T-cell (primary cell): ENCODE measurements at regions not wholly inside any gene's neighbourhood (a gene's known extent, or its start where the extent isn't known, plus 50 kb on each side); places are given as distances from the start of the nearest gene placed in this dataset.

Experiments
- ATAC-seq, 4 experiments: fragments of 200-7000 bp in 3 of 4; fragments of 150-1000 bp in 1 of 4; cut with Tn5 transposase; replicated peaks in 1 of 4; 1 replicate in 3 of 4; 2 replicates in 1 of 4; pipeline ENCODE4 v1.10.0; 2021; ENCODE audit warnings: moderate library complexity in 3 of 4, mild to moderate bottlenecking in 2 of 4, moderate number of reproducible peaks in 1 of 4
- CTCF ChIA-PET, 2 donors: fragments of 300-600 bp; sonication (Branson Sonifier 250); formaldehyde crosslinking; loops; one replicate each; lab custom pipeline; 2022; ENCODE audit warnings: antibody characterized with exemption in 2 of 2; lab: Charles Lee
- POLR2A ChIA-PET, 2 donors: fragments of 300-600 bp; sonication (Branson Sonifier 250); formaldehyde crosslinking; loops; one replicate each; lab custom pipeline; 2022; ENCODE audit warnings: antibody characterized with exemption in 2 of 2; lab: Charles Lee
- DNase-seq, 35 experiments: peaks; one replicate each; pipeline versions ENCODE4 v3.0.0 to v3.0.0-alpha.2; 2013 to 2023
- H3K27ac ChIP-seq: one replicate; pipeline ENCODE4 v1.5.1; 2013; ENCODE audit warnings: low read length
- H3K27me3 ChIP-seq, 2 experiments: replicated peaks in 1 of 2; 1 replicate in 1 of 2; 2 replicates in 1 of 2; pipeline versions ENCODE4 v1.6.1 to v1.7.0; 2013; ENCODE audit warnings: low read length in 1 of 2, mixed read lengths in 1 of 2; ENCODE audit not compliant: control insufficient read depth in 2 of 2, insufficient read depth in 2 of 2; ENCODE audit errors: extremely low read depth in 1 of 2
- H3K36me3 ChIP-seq, 2 donors: 1 replicate in 1 of 2; 2 replicates in 1 of 2; pipeline versions ENCODE4 v1.6.1 to v1.7.0; 2013; ENCODE audit warnings: low read length in 1 of 2; ENCODE audit not compliant: control insufficient read depth in 2 of 2, insufficient read depth in 1 of 2; ENCODE audit errors: extremely low read depth in 1 of 2
- H3K4me1 ChIP-seq, 2 experiments: 1 replicate in 1 of 2; 2 replicates in 1 of 2; pipeline versions ENCODE4 v1.6.1 to v1.7.0; 2013; ENCODE audit warnings: low read length in 2 of 2, mixed read lengths in 1 of 2; ENCODE audit not compliant: insufficient read depth in 2 of 2, control insufficient read depth in 1 of 2; ENCODE audit errors: extremely low read depth in 1 of 2
- H3K4me3 ChIP-seq, 2 donors: 1 replicate in 1 of 2; 2 replicates in 1 of 2; pipeline versions ENCODE4 v1.5.1 to v1.7.0; 2013; ENCODE audit warnings: mild to moderate bottlenecking in 2 of 2, low read length in 1 of 2, moderate library complexity in 1 of 2; ENCODE audit not compliant: control insufficient read depth in 1 of 2; ENCODE audit errors: extremely low read depth in 1 of 2
- H3K9me3 ChIP-seq: 2 replicates; pipeline ENCODE4 v1.7.0; 2013
- H3K27ac Mint-ChIP-seq, 2 donors: one replicate each; pipeline ENCODE4 v1.8.0; 2020 to 2021; ENCODE audit warnings: mild to moderate bottlenecking in 2 of 2, mixed read lengths in 2 of 2
- H3K27me3 Mint-ChIP-seq, 2 donors: one replicate each; pipeline ENCODE4 v1.8.0; 2021 to 2022; ENCODE audit warnings: mixed read lengths in 2 of 2
- H3K36me3 Mint-ChIP-seq: one replicate; pipeline ENCODE4 v1.8.0; 2021; ENCODE audit warnings: mixed read lengths
- H3K4me1 Mint-ChIP-seq, 3 donors: one replicate each; pipeline ENCODE4 v1.8.0; 2020 to 2022; ENCODE audit warnings: mixed read lengths in 3 of 3, mild to moderate bottlenecking in 1 of 3
- H3K4me3 Mint-ChIP-seq, 3 donors: one replicate each; pipeline ENCODE4 v1.8.0; 2020 to 2022; ENCODE audit warnings: mild to moderate bottlenecking in 3 of 3, mixed read lengths in 3 of 3, moderate library complexity in 3 of 3
- H3K9me3 Mint-ChIP-seq, 3 donors: one replicate each; pipeline ENCODE4 v1.8.0; 2020 to 2022; ENCODE audit warnings: mixed read lengths in 3 of 3
- WGBS: methylation state at CpG from one replicate; pipeline ENCODE4 v1.1.5; 2013; ENCODE audit warnings: missing lambda C conversion rate; ENCODE audit not compliant: insufficient coverage; 5-methylcytosine and 5-hydroxymethylcytosine counted together

- POLR2A ChIA-PET: no interaction called here
- 43% methylated on average over 1 of the region's 2 CpGs for WGBS
- CTCF ChIA-PET: no interaction called here
- H3K27ac Mint-ChIP-seq: no peak overlapping the region
- H3K4me3 Mint-ChIP-seq: no peak overlapping the region
- H3K9me3 Mint-ChIP-seq: peaks cover 0 to 15% (median 6%) of the 10 kb centered on the region in 3 donors
- Histone ChIP-seq H3K27me3 (no peaks in the 10 kb centered on the region), H3K4me1 (no peaks in the 10 kb centered on the region), H3K9me3 (no peaks in the 10 kb centered on the region), H3K4me3 (no peak overlapping the region), H3K36me3 (no peaks in the 10 kb centered on the region), H3K27ac (no peak overlapping the region)
- H3K27me3 Mint-ChIP-seq: no peaks in the 10 kb centered on the region
- ATAC-seq (no peak), DNase-seq (no peak)
- H3K36me3 Mint-ChIP-seq: no peaks in the 10 kb centered on the region
- no peaks in the 10 kb centered on the region for H3K4me1 Mint-ChIP-seq
Observed at GRCh38 chr4:115711575-115711974, 598.2 kb upstream of the NDST4 start.

- no peaks in the 10 kb centered on the region for H3K27me3 ChIP-seq
- Mint-ChIP-seq H3K27me3 (no peaks in the 10 kb centered on the region), H3K27ac (no peak overlapping the region), H3K9me3 (peaks cover 0 to 9% (median 0%) of the 10 kb centered on the region in 3 donors), H3K36me3 (no peaks in the 10 kb centered on the region), H3K4me3 (no peak overlapping the region), H3K4me1 (no peaks in the 10 kb centered on the region)
- H3K27ac ChIP-seq: no peak overlapping the region
- ATAC-seq: no peak
- no peak for DNase-seq
- H3K36me3 ChIP-seq: no peaks in the 10 kb centered on the region
- POLR2A ChIA-PET: no interaction called here
- CTCF ChIA-PET: no interaction called here
- no peaks in the 10 kb centered on the region for H3K4me1 ChIP-seq
- H3K4me3 ChIP-seq: no peak overlapping the region
- no peaks in the 10 kb centered on the region for H3K9me3 ChIP-seq
Observed at GRCh38 chr4:115688961-115689360, 575.5 kb upstream of the NDST4 start.

DNA sequence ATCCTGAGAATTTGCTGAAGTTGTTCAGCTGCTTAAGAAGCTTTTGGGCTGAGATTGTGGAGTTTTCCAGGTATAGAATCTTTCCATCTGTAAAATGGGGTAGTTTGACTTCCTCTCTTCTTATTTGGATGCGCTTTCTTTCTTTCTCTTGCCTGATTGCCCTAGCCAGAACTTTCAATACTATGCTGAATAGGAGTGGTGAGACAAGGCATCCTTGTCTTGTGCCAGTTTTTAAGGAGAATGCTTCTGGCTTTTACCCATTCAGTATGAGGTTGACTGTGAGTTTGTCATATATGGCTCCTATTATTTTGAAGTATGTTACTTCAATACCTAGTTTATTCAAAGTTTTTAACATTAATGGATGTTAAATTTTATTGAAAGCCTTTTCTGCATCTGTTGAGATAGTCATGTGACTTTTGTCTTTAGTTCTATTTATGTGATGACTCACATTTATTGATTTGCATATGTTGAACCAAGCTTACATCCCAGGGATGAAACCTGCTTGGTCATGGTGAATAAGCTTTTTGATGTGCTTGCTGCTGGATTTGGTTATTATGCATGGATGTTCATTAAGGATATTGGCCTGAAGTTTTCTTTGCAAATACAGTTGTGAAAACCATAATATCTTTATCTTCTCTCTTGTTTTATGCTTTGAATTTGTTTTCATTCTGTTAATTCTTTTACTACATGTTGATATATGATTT lies 573.8 kb upstream of the NDST4 start:
- H3K27ac ChIP-seq: no peak overlapping the region
- no peak for ATAC-seq
- DNase-seq: no peak
- H3K4me1 Mint-ChIP-seq: no peaks in the 10 kb centered on the region
- H3K36me3 Mint-ChIP-seq: no peaks in the 10 kb centered on the region
- H3K27ac Mint-ChIP-seq: no peak overlapping the region
- POLR2A ChIA-PET: no interaction called here
- H3K9me3 Mint-ChIP-seq: peaks cover 0 to 7% (median 0%) of the 10 kb centered on the region in 3 donors
- CTCF ChIA-PET: no interaction called here
- WGBS: no CpG with 5 or more reads among the region's 1 CpG
- no peaks in the 10 kb centered on the region for H3K27me3 ChIP-seq
- no peaks in the 10 kb centered on the region for H3K27me3 Mint-ChIP-seq
- no peaks in the 10 kb centered on the region for H3K4me1 ChIP-seq
- H3K9me3 ChIP-seq: no peaks in the 10 kb centered on the region
- no peak overlapping the region for H3K4me3 Mint-ChIP-seq
- no peaks in the 10 kb centered on the region for H3K36me3 ChIP-seq
- no peak overlapping the region for H3K4me3 ChIP-seq

DNA sequence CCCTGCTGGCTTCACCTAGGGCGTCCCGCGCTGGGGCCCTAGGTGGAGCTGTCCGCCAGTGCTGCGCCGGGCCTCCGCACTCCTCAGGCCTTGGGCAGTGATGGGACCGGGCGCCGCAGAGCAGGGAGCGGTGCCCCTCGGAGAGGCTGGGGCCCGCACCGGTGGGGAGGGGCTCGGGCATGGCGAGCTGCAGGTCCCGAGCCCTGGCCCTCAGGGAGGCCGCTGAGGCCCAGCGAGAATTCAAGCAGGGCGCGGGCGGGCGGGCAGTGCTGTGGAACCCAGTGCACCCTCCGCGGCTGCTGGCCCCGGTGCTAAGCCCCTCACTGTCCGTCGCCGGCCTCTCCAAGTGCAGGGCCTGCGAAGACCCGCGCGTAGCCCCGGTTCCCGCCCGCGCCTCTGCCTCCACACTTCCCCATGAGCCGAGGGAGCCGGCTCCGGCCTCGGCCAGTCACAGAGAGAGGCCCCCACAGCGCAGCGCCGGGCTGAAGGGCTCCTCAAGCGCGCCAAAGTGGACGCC lies 565.1 kb upstream of the NDST4 start:
- ChIA-PET POLR2A (no interaction called here), CTCF (no interaction called here)
- peak in 1 of 4 experiments; percentile 4 for ATAC-seq
- no peak overlapping the region for H3K4me3 ChIP-seq
- H3K27me3 Mint-ChIP-seq: no peaks in the 10 kb centered on the region
- no peaks in the 10 kb centered on the region for H3K9me3 ChIP-seq
- H3K4me3 Mint-ChIP-seq: no peak overlapping the region
- WGBS: 93% methylated on average over 45 of the region's 47 CpGs
- H3K36me3 Mint-ChIP-seq: no peaks in the 10 kb centered on the region
- no peaks in the 10 kb centered on the region for H3K4me1 ChIP-seq
- DNase-seq: no peak
- no peaks in the 10 kb centered on the region for H3K4me1 Mint-ChIP-seq
- no peaks in the 10 kb centered on the region for H3K27me3 ChIP-seq
- no peaks in the 10 kb centered on the region for H3K36me3 ChIP-seq
- no peak overlapping the region for H3K27ac ChIP-seq
- H3K9me3 Mint-ChIP-seq: peaks cover 2 to 14% (median 6%) of the 10 kb centered on the region in 3 donors
- H3K27ac Mint-ChIP-seq: no peak overlapping the region

GRCh38 chr4:115675719-115676118 lies 562.3 kb upstream of the NDST4 start:
- WGBS: no CpG with 5 or more reads among the region's 1 CpG
- no peak overlapping the region for H3K27ac Mint-ChIP-seq
- POLR2A ChIA-PET: no interaction called here
- H3K9me3 ChIP-seq: no peaks in the 10 kb centered on the region
- no peaks in the 10 kb centered on the region for H3K36me3 Mint-ChIP-seq
- H3K4me3 ChIP-seq: no peak overlapping the region
- CTCF ChIA-PET: no interaction called here
- H3K27me3 Mint-ChIP-seq: no peaks in the 10 kb centered on the region
- ATAC-seq (no peak), DNase-seq (no peak)
- H3K4me1 Mint-ChIP-seq: no peaks in the 10 kb centered on the region
- no peaks in the 10 kb centered on the region for H3K36me3 ChIP-seq
- H3K4me1 ChIP-seq: no peaks in the 10 kb centered on the region
- peaks cover 2 to 17% (median 10%) of the 10 kb centered on the region in 3 donors for H3K9me3 Mint-ChIP-seq
- H3K27ac ChIP-seq: no peak overlapping the region
- no peak overlapping the region for H3K4me3 Mint-ChIP-seq
- no peaks in the 10 kb centered on the region for H3K27me3 ChIP-seq

DNA sequence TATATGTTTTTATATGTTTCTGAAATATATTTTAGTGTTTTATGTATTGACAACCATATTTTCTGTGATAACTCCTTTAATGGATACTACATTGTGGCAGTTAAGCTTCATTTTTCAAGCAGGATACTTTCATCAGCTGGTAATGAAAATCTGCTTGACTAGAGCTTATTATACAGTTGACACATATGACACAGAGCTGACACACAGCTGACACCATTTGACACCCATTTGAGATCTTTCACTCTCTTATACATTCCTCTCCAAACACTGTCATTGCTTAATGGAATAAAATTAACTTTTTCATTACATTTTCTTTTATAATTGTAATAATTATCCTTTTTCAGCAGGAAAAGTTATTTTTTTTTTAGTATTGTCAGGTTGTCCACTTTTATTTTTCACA lies 561.1 kb upstream of the NDST4 start:
- POLR2A ChIA-PET: no interaction called here
- Mint-ChIP-seq H3K4me3 (no peak overlapping the region), H3K36me3 (no peaks in the 10 kb centered on the region), H3K4me1 (no peaks in the 10 kb centered on the region), H3K27me3 (no peaks in the 10 kb centered on the region), H3K27ac (no peak overlapping the region), H3K9me3 (peaks cover 2 to 15% (median 10%) of the 10 kb centered on the region in 3 donors)
- Histone ChIP-seq H3K4me1 (no peaks in the 10 kb centered on the region), H3K9me3 (no peaks in the 10 kb centered on the region), H3K27me3 (no peaks in the 10 kb centered on the region), H3K36me3 (no peaks in the 10 kb centered on the region), H3K4me3 (no peak overlapping the region), H3K27ac (no peak overlapping the region)
- DNase-seq (no peak), ATAC-seq (no peak)
- CTCF ChIA-PET: no interaction called here

GRCh38 chr4:115671581-115671980 lies 558.2 kb upstream of the NDST4 start:
- H3K4me1 Mint-ChIP-seq: no peaks in the 10 kb centered on the region
- WGBS: no CpG with 5 or more reads among the region's 5 CpGs
- ATAC-seq: no peak
- H3K4me3 ChIP-seq: no peak overlapping the region
- no peaks in the 10 kb centered on the region for H3K36me3 ChIP-seq
- no peaks in the 10 kb centered on the region for H3K27me3 Mint-ChIP-seq
- POLR2A ChIA-PET: no interaction called here
- H3K27ac ChIP-seq: no peak overlapping the region
- CTCF ChIA-PET: no interaction called here
- H3K4me1 ChIP-seq: no peaks in the 10 kb centered on the region
- H3K36me3 Mint-ChIP-seq: no peaks in the 10 kb centered on the region
- H3K4me3 Mint-ChIP-seq: no peak overlapping the region
- H3K9me3 ChIP-seq: no peaks in the 10 kb centered on the region
- no peak for DNase-seq
- peaks cover 2 to 8% (median 4%) of the 10 kb centered on the region in 3 donors for H3K9me3 Mint-ChIP-seq
- no peak overlapping the region for H3K27ac Mint-ChIP-seq
- H3K27me3 ChIP-seq: no peaks in the 10 kb centered on the region
